ENCODE measurements at regions not wholly inside any gene's neighbourhood (a gene's known extent, or its start where the extent isn't known, plus 50 kb on each side); places are given as distances from the start of the nearest gene placed in this dataset.

DNA sequence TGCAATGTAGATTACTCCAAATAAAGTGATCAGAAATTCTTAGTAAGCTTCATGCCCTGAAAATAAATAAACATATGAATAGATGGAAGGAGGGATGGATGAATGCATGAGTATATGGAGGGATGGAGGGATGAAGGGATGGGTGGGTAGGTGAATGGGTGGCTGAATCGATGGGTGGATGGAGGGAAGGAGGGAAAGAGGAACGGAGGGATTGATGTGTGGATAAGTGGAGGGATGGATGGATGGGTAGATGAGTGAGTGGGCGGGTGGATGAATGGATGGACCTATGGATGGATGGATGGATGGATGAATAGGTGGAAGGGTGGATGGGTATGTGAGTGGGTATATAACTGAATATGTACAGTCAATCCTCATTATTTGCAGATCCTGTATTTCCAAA, 276.7 kb upstream of the ACVR2A start:
- TF ChIP-seq, protein P1, sequence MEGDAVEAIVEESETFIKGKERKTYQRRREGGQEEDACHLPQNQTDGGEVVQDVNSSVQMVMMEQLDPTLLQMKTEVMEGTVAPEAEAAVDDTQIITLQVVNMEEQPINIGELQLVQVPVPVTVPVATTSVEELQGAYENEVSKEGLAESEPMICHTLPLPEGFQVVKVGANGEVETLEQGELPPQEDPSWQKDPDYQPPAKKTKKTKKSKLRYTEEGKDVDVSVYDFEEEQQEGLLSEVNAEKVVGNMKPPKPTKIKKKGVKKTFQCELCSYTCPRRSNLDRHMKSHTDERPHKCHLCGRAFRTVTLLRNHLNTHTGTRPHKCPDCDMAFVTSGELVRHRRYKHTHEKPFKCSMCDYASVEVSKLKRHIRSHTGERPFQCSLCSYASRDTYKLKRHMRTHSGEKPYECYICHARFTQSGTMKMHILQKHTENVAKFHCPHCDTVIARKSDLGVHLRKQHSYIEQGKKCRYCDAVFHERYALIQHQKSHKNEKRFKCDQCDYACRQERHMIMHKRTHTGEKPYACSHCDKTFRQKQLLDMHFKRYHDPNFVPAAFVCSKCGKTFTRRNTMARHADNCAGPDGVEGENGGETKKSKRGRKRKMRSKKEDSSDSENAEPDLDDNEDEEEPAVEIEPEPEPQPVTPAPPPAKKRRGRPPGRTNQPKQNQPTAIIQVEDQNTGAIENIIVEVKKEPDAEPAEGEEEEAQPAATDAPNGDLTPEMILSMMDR (IDR thresholded peaks at IDR 0.05): no peak
- TF ChIP-seq POLR2A (IDR thresholded peaks at IDR 0.05): no peak

Data from Peyer's patch (tissue), 4 donors.